HEK293T (cell line): ENCODE measurements at regions not wholly inside any gene's neighbourhood (a gene's known extent, or its start where the extent isn't known, plus 50 kb on each side); places are given as distances from the start of the nearest gene placed in this dataset.

ENCODE experiments used
- BHLHE40 ChIP-seq: fragments of 450-650 bp; IDR thresholded peaks from 2 replicates; pipeline ENCODE4 v1.6.1; 2016; ENCODE audit warnings: mild to moderate bottlenecking, moderate library complexity, borderline replicate concordance
- FOXA1 ChIP-seq: fragments of 450-650 bp; IDR thresholded peaks from 2 replicates; pipeline ENCODE4 v1.6.1; 2016; ENCODE audit warnings: mild to moderate bottlenecking
- FOXK2 ChIP-seq: fragments of 450-650 bp; IDR thresholded peaks from 2 replicates; pipeline ENCODE4 v1.6.1; 2016; ENCODE audit warnings: mild to moderate bottlenecking
- FOXM1 ChIP-seq: fragments of 450-650 bp; IDR thresholded peaks from 2 replicates; pipeline ENCODE4 v1.6.1; 2017; ENCODE audit warnings: mild to moderate bottlenecking, borderline replicate concordance
- L3MBTL2 ChIP-seq: fragments of 450-650 bp; conservative IDR thresholded peaks from 2 replicates; pipeline ENCODE4 v1.6.1; 2016; ENCODE audit warnings: mild to moderate bottlenecking
- LEF1 ChIP-seq: fragments of 450-650 bp; IDR thresholded peaks from 2 replicates; pipeline ENCODE4 v1.6.1; 2017; ENCODE audit warnings: mild to moderate bottlenecking, borderline replicate concordance
- NFRKB ChIP-seq: fragments of 450-650 bp; IDR thresholded peaks from 2 replicates; pipeline ENCODE4 v1.6.1; 2016; ENCODE audit warnings: mild to moderate bottlenecking, moderate library complexity
- PKNOX1 ChIP-seq: fragments of 450-650 bp; IDR thresholded peaks from 2 replicates; pipeline ENCODE4 v1.6.1; 2016
- SP1 ChIP-seq: fragments of 450-650 bp; IDR thresholded peaks from 2 replicates; pipeline ENCODE4 v1.6.1; 2017
- TARDBP ChIP-seq: fragments of 450-650 bp; IDR thresholded peaks from 2 replicates; pipeline ENCODE4 v1.6.1; 2016
- ZNF384 ChIP-seq: fragments of 450-650 bp; IDR thresholded peaks from 2 replicates; pipeline ENCODE4 v1.6.1; 2016

- TF ChIP-seq BHLHE40, result no peak
- TF ChIP-seq L3MBTL2, result no peak
- no peak for TF ChIP-seq NFRKB
- TF ChIP-seq FOXA1, result no peak
- no peak for TF ChIP-seq SP1
- TF ChIP-seq FOXK2, result no peak
- no peak for TF ChIP-seq TARDBP
- no peak for TF ChIP-seq FOXM1
- TF ChIP-seq ZNF384, result no peak
- TF ChIP-seq LEF1, result no peak
- TF ChIP-seq PKNOX1, result no peak
These were observed 1195.0 kb downstream of the SLITRK5 start for GRCh38 chr13:88866195-88866594.
